Pancreas (tissue), 10 donors: ENCODE measurements at regions not wholly inside any gene's neighbourhood (a gene's known extent, or its start where the extent isn't known, plus 50 kb on each side); places are given as distances from the start of the nearest gene placed in this dataset.
"Not testable (repeated sequence)": the region's sequence is repeated elsewhere in the genome, so short reads cannot be mapped to it uniquely, and the experiment has no call there.

ENCODE experiments used
- ATAC-seq, 4 donors: fragments of 200-7000 bp; cut with Tn5 transposase; one replicate each; pipeline versions ENCODE4 v1.8.0 to v1.9.1; 2020; ENCODE audit warnings: mild to moderate bottlenecking in 4 of 4, moderate library complexity in 4 of 4
- DNase-seq, 6 donors: peaks; one replicate each; pipeline ENCODE4 v3.0.0-alpha.2; 2020
- FAIRE-seq: peaks from 2 replicates; lab custom pipeline; 2012; peaks lifted over from hg19 to GRCh38; lab: Jason Lieb, UNC
- H3K27ac ChIP-seq, 4 donors: fragments of 200-600 bp; sonication (generic); 1 replicate in 3 of 4; 2 replicates in 1 of 4; pipeline versions ENCODE4 v1.5.0 to v1.8.0; 2020
- H3K27me3 ChIP-seq, 4 donors: fragments of 200-600 bp; one replicate each; pipeline ENCODE4 v1.8.0; 2021
- H3K36me3 ChIP-seq, 3 donors: fragments of 200-600 bp; sonication (generic) in 1 of 3; one replicate each; pipeline versions ENCODE4 v1.5.0 to v1.8.0; 2020 to 2021
- H3K4me1 ChIP-seq, 3 donors: fragments of 200-600 bp; one replicate each; pipeline ENCODE4 v1.8.0; 2021
- H3K4me3 ChIP-seq, 4 donors: fragments of 200-600 bp; sonication (generic) in 2 of 4; one replicate each; pipeline versions ENCODE4 v1.5.0 to v1.8.0; 2020 to 2021
- H3K9me3 ChIP-seq, 4 donors: fragments of 200-600 bp; one replicate each; pipeline ENCODE4 v1.8.0; 2021
- WGBS, 2 donors: extraction: QIAGEN DNeasy Blood & Tissue Kit; methylation state at CpG; one replicate each; pipeline ENCODE4 v1.1.7; 2013; 5-methylcytosine and 5-hydroxymethylcytosine counted together
- intact Hi-C, 3 donors: fragments of 100-400 bp; cut with DNase I; formaldehyde crosslinking; loops; one replicate each; pipeline versions ENCODE4 v1.11.1 to v1.14.2; 2022
- TF ChIP-seq, protein P1 (sequence below), 4 donors: fragments of 200-600 bp; sonication (generic) in 3 of 4; IDR thresholded peaks; one replicate each; pipeline versions ENCODE4 v1.5.0 to v1.8.0; 2021; ENCODE audit warnings: antibody characterized with exemption in 4 of 4
- donor health status: healthy with polysubstance abuse.
- donor health status: DM: no; HTN: no; CAD: no; lungs with moderate emphysema.
- donor health status: DM: no; HTN: no; CAD: no.
- donor health status: control.
- donor health status: control.
- donor health status: Bipolar disorder and iron deficiency.
- donor health status: DM: yes; HTN: yes; CAD: no.
- donor health status: DM: no; HTN: no; CAD: no.
- donor health status: DM: no; HTN: no; CAD: no.
- donor health status: DM: yes; HTN: yes; CAD: no.

DNA sequence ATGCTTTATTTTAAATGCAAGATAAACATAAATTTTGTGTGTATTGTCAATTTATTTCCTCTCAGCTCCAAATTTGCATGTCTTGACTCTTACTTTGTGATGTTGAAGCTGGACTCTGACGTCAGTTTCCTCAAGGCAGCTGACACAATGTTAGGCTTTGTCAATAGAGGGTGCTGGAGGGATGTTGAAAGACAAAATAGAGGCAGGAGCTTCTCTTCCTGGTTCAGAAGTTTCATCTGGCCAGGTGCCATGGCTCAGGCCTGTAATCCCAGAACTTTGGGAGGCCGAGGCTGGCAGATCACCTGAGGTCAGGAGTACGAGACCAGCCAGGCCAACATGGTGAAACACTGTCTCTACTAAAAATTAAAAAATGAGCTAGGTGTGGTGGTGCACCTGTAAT, 408.6 kb downstream of the GBE1 start:
- no peak for FAIRE-seq
- no peak for ATAC-seq
- Histone ChIP-seq H3K4me3 (no peak overlapping the region), H3K9me3 (no peaks in the 10 kb centered on the region), H3K4me1 (no peaks in the 10 kb centered on the region), H3K27me3 (no peaks in the 10 kb centered on the region), H3K27ac (no peak overlapping the region), H3K36me3 (no peaks in the 10 kb centered on the region)
- WGBS, 2 donors = 44 to 50% methylated on average over 3 of the region's 3 CpGs
- TF ChIP-seq, protein P1, sequence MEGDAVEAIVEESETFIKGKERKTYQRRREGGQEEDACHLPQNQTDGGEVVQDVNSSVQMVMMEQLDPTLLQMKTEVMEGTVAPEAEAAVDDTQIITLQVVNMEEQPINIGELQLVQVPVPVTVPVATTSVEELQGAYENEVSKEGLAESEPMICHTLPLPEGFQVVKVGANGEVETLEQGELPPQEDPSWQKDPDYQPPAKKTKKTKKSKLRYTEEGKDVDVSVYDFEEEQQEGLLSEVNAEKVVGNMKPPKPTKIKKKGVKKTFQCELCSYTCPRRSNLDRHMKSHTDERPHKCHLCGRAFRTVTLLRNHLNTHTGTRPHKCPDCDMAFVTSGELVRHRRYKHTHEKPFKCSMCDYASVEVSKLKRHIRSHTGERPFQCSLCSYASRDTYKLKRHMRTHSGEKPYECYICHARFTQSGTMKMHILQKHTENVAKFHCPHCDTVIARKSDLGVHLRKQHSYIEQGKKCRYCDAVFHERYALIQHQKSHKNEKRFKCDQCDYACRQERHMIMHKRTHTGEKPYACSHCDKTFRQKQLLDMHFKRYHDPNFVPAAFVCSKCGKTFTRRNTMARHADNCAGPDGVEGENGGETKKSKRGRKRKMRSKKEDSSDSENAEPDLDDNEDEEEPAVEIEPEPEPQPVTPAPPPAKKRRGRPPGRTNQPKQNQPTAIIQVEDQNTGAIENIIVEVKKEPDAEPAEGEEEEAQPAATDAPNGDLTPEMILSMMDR (IDR thresholded peaks at IDR 0.05) = no peak
- intact Hi-C loops = no loop called here
- DNase-seq = no peak

DNA sequence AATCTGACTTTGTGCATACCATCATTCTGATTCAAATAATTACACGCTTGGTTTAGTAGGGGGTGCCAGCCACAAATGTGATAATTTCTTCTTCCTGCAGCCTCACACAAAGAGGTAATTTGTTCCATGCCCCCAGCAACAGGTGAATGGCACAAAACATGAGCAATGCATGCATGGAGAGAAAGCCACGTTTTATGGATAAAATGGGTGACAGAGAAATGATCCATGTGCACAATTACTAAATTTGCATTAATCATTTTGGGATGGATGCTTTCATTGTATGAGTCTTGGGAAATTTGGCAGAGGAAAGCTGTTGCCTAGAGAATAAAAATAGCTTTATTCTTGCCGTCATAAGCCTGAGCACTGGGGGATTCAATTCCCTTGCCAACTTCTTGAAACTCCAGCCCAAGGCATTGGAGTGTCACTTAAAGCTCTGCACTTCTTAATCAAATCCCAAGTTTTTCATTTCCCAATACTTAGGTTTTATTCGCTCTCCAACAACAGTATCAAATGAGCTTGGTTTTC, 411.6 kb downstream of the GBE1 start:
- no peaks in the 10 kb centered on the region for H3K27me3 ChIP-seq
- TF ChIP-seq, protein P1 (IDR thresholded peaks at IDR 0.05) = no peak
- H3K9me3 ChIP-seq = no peaks in the 10 kb centered on the region
- intact Hi-C loops = no loop called here
- DNase-seq = no peak
- 60 to 63% methylated on average over 4 of the region's 4 CpGs for WGBS, 2 donors
- H3K36me3 ChIP-seq = no peaks in the 10 kb centered on the region
- H3K27ac ChIP-seq = no peak overlapping the region
- no peak for FAIRE-seq
- H3K4me1 ChIP-seq = no peaks in the 10 kb centered on the region
- ATAC-seq = no peak
- H3K4me3 ChIP-seq = no peak overlapping the region

DNA sequence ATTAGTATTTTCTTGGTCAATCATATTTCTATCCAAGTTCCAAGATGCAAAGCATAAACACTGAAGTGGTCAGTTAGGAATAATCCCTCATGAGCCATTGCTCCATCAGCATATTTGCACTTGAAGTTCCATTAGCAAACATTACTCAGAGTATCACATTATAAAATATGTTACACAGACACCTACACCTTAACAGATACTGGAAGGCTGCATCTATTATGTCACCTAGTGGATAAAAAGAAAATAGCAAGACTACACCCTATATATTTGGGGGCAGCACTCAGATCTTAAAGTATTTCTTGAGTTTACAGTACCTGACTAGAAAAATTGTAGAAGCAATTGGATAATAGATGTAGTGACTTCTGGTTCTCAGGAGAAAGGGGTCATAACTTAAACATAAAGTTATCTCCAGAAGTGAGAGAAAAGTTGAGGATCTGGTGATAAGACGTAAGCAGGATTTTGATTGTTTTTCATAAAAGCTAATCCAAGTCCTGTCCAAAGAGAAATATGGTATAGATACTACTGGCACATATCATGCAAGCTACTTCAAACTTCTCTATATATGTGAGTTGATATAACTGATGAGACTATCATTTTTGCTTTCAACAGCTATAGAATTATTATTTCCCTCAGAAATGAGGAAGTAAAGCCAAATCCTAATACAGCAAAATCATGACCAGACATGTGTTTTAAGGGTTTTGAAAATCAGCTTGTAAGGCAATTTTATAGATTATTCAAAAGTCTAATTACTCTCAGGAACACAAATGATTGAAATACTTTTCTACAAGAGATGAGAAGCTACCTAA, 422.2 kb downstream of the GBE1 start:
- Histone ChIP-seq H3K27ac (no peak overlapping the region), H3K9me3 (no peaks in the 10 kb centered on the region), H3K4me3 (no peak overlapping the region), H3K36me3 (no peaks in the 10 kb centered on the region), H3K4me1 (no peaks in the 10 kb centered on the region), H3K27me3 (no peaks in the 10 kb centered on the region)
- TF ChIP-seq, protein P1 (IDR thresholded peaks at IDR 0.05) = peak in 3 of 4 donors; percentile 11 to 25 (median 17)
- intact Hi-C loops = no loop called here
- DNase-seq (no peak), ATAC-seq (peak in 2 of 4 donors; percentile 35 to 54), FAIRE-seq (no peak)
- WGBS, 2 donors = 79 to 86% methylated on average over 1 of the region's 1 CpG

GRCh38 chr3:81336470-81336869, 425.0 kb downstream of the GBE1 start:
- H3K4me1 ChIP-seq = no peaks in the 10 kb centered on the region
- intact Hi-C loops = no loop called here
- no peak for DNase-seq
- no peak overlapping the region for H3K4me3 ChIP-seq
- no peaks in the 10 kb centered on the region for H3K27me3 ChIP-seq
- no peak for FAIRE-seq
- TF ChIP-seq, protein P1 (IDR thresholded peaks at IDR 0.05) = no peak
- no peak for ATAC-seq
- H3K9me3 ChIP-seq = no peaks in the 10 kb centered on the region
- no peak overlapping the region for H3K27ac ChIP-seq
- H3K36me3 ChIP-seq = no peaks in the 10 kb centered on the region
- WGBS, 2 donors = 35 to 46% methylated on average over 4 of the region's 4 CpGs

GRCh38 chr3:81329835-81330234, 431.6 kb downstream of the GBE1 start:
- H3K4me1 ChIP-seq, H3K36me3 ChIP-seq, H3K27ac ChIP-seq, intact Hi-C loops, DNase-seq, H3K9me3 ChIP-seq, H3K27me3 ChIP-seq, H3K4me3 ChIP-seq, ATAC-seq, FAIRE-seq: not testable (repeated sequence)
- WGBS, 2 donors = 83 to 86% methylated on average over 7 of the region's 7 CpGs
